NCI-H2081 (cell line): ENCODE measurements at regions not wholly inside any gene's neighbourhood (a gene's known extent, or its start where the extent isn't known, plus 50 kb on each side); places are given as distances from the start of the nearest gene placed in this dataset.
"Not testable (repeated sequence)": the region's sequence is repeated elsewhere in the genome, so short reads cannot be mapped to it uniquely, and the experiment has no call there.

Experiments
- DNase-seq, 2 experiments: peaks; one replicate each; lab custom pipeline; 2025; lab: John Stamatoyannopoulos, UW

DNA sequence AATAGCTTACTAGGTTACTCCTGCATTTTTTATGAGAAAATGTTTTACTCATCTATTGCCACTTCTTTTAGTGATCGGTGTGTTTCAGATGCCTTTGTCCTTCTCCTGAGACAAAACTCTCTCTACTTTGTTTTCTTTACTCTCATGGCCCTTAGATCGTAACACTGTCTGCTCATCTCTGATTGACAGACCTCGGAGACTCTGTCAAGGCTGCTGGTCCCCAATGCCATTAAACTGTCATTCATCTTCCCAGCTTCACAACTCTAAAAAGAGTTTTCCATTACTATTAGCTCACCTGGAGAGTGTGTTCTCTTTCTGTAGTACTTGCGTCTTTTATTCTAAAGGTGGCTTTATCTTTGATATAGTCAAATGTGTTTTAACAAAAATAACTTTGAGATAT is 765.2 kb downstream of the SLITRK1 start:
- DNase-seq, result no peak

DNA sequence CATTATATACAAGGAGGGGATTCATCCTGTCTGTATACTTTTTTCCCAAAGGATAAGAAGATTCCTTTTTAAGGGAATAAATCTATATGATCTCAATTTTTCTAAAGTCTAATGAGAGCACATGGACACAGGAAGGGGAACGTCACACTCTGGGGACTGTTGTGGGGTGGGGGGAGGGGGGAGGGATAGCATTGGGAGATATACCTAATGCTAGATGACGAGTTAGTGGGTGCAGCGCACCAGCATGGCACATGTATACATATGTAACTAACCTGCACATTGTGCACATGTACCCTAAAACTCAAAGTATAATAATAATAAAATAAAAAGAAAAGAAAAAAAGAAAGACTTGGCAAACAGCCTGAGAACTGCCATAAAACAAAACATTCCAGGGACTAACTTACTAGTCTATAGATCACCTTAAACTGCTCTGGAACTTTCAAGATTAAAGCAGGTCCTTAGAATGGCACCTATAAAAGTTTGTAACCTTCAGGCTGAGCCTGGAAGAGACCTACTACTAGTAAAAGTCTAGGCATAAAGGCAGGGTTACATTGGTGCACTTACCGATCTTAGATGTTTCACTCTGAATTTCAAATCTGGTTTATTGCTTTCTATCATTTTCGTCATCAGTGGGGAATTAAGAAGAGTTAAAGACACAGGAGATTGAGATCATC is 780.6 kb downstream of the SLITRK1 start:
- DNase-seq, result not testable (repeated sequence)

DNA sequence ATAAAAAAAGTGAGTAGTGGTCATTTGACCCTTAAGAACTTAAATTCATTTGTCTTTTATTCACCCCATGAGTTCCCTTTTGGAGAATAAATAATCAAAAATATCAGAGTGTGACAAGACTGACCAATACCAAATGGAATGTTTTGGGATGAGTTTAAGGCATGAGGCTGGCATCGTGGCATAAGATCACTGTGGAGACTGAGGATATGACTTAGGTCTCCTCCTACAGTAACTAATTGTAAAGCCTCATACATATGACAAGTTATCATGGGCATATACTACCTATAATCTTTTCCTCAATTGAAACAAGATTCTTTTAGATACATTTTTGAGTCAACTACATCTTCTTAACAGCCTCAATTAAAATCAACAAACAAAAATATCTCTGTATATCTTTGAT is 782.0 kb downstream of the SLITRK1 start:
- DNase-seq, result no peak

DNA sequence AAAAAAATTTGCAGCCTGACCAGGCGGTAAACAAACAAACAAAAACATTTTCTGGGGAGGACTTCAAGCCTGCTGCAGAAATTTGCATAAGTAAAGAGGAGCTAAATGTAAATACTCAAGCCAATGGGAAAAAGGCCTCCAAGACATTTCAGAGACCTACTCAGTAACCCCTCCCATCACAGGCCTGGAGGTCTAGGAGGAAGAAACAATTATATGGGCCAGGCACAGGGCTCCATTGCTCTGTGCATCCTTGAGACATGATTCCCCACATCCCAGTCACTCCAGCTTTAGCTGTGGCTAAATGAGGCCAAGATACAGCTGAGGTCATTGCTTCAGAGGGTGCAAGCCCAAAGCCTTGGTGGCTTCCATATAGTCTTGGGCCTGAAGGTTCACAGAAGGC is 793.4 kb downstream of the SLITRK1 start:
- no peak for DNase-seq

DNA sequence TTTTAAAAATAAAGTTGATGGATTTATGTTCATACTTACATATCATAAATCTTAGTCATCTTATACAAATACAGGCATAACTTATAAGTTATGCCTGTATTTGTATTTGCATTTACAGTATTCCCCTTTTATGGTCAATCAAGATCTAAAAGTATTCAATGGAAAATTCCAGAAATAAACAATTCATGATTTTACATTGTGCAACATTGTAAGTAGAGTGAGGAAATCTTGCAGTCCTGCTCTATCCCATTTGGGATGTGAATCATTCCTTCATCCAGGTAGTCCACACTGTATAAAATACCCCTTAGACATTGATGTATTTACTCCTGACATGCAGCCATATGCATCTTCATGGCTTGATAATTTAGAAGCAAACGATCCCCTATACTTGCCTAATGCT is 795.3 kb downstream of the SLITRK1 start:
- no peak for DNase-seq

DNA sequence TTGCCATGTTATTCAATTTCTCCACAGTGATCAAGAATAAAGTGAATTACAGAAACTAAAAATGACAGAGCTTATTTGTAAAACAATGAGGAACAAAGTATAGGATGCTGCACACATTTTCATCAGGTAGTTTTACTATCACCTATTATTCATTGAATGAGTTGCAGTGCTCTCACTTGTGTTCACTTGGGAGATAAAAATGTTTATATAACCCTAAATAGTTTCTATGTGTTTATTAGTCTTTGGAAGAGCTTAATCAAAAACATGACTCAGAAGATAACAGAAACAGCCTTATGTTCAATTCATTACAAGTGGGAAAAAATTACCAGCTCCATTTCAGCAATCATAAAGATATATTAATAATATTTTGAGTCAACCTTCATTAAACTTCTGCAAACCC is 796.2 kb downstream of the SLITRK1 start:
- DNase-seq, result no peak

DNA sequence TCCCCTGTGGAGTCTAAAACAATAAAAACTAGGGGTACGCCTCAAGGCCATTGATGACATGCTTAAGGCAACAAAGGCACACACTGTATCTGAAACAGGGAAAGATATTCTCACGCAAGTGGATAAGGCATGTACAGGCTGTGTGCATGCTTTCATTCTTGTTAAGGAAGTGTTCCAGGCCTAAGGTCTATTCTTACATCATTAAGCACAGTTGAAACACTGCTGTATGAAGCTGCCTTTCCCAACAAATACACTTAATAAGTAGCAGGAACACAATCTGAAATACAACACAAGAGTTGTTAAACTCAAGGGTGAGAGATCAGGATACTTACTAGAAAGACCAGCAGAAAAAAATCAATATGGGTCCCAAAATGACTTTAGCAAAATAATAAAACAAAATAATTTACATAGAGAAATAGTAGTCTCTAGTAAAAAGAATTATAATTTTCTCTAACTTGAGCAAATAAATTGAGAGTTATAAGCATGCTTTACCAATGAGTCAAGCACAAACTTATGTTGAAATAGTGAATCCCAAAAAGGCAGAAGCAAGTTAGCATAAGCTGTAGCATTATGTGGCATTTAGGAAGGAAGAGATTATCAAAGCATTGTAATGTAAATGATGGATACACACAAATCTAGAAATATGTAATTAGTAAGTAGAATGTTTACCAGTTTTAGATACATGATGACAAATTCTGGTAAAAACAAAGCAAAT is 796.9 kb downstream of the SLITRK1 start:
- no peak for DNase-seq

DNA sequence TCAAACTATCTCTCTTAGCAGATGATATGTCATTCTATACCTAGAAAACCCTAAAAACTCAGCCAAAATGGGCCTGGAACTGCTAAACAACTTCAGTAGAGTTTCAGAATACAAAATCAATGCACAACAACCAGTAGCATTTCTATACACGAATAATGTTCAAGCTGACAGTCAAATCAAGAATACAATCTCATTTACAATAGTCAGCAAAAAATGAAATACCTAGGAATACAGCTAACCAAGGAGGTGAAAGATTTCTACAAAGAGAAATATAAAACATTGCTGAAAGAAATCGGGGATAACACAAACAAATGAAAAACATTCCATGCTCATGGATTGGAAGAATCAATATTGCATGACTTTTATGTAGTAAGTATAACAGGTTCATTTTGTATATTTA is 804.8 kb downstream of the SLITRK1 start:
- no peak for DNase-seq

DNA sequence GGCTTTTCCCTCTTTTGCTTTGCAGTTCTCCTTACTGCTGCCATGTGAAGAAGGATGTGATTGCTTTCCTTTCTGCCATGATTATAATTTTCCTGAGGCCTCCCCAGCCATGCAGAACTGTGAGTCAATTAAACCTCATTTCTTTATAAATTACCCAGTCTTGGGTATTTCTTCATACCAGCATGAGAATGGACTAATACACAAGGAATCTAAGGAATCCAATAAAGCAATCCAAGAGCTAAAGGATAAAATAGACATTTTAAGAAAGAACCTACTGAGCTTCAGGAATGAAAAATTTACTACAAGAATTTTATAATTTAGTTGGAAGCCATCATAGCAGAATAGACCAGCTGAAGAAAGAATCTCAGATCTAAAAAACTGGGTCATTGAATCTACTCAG is 808.3 kb downstream of the SLITRK1 start:
- DNase-seq, result not testable (repeated sequence)

DNA sequence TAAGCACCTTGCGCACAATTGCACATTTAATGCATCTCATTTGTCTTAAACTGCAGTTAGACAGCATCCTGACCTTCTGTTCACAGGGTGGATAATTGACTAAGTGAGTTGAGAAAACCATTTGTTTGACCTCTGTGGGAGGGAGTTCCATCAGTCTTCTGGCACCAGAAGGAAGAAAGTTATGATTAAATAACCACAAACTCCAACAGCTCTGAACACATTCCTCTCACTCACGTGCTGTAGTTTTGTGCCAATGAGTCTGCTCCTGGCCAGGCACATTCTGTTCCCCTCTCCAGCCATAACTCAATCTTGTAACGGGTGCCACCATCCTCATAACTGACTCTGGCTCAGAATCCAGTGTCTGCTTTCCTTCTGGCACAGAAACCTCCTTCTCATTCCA is 817.2 kb downstream of the SLITRK1 start:
- no peak for DNase-seq

DNA sequence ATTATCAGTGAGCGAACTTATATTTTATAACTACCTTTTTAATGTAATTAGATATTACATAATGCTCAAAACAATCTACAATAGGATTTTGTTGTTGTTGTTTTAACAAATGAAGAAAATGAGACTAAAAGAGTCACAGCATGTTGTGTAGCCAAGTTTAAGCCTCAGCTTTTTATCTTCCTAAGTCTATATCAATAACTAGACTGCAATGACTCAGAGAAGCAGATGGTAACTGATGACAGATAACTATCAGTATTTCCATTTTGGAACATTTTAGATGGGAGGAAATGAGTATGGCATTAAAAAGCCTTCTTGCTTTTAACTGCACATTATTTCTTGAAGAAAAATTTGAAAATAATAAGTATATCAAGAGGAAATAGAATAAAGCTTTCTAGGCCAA is 825.2 kb downstream of the SLITRK1 start:
- no peak for DNase-seq

DNA sequence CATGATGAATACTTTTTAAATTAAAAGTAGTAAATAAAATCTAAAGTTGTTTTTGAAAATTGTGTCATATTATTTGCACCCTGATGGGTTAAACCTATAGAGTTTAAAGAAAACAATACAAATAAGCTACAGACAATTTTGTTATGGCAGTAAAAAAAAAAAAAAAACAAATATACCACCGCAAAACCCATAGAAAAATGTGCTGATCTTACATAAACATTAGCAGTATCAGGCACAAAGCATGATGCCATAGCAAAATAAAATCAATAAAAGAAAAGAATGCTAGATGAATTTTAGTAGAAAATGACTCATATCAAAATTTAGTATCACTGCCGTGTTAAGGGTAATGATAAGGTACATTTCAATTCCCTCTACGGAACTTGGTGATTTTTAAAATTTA is 826.0 kb downstream of the SLITRK1 start:
- no peak for DNase-seq

DNA sequence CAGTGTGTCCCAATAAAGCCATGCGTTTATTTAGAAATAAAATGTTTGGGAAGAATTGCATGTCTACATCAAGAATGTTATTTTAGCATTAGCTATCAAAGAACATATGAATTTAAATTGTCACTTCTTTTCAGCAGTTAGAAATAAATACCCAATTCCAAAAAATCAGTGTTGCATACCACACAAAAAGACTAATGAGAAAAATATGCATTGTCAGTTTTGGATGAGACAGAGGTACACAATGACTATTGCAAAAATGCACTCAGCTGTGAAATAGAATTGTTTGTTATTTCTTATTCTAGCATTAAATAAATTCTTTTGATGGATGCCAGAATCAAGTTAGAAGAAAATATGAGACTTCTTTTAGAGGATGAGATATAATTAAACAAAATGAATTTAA is 833.9 kb downstream of the SLITRK1 start:
- no peak for DNase-seq

DNA sequence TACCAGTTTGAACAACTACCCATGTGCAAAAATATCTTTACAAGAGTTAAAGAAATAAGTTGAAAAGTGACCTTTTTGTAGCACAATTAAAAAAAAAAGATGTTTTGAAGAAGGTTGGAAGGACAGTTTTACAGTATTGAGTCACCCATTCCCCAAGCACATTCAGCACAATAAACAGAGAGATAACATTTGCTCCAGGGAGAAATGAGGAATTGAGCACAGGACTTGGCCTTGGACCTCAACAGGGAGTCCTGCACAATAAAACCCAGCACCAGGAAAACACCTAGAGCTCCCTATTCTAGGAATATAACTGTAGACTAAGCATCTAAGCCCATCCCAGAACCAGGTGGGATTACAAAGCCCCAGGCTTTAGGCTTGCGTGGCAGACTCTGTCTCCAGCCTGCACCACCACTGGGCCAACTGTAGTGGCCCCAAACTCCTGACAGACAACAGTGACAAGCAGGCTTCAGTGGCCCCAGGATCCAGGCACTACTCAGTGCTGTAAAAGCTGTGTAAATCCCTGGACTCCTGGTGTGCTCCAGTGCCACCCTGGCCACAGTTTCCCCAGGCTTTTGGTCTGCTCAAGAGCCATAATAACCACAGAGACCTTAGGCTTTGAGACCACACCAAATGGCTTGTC is 857.2 kb downstream of the SLITRK1 start:
- no peak for DNase-seq

DNA sequence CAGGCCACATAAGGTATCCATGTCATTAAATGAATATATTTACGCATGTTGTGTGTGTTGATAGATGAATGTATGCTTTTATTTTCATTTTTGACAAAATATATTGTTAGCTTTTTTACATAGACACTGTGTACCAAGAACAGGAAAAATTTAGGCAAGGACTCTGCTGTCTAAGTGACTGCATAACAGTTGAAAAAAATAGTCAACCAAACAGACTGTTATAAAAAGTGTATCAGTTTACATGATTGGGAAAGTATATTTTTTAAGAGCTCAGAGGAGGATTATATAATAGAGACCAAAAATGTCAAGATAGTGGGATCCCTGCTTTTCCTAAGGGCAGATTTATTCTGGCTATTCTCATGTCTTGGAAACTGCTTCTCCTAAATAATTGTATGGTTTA is 858.0 kb downstream of the SLITRK1 start:
- no peak for DNase-seq

DNA sequence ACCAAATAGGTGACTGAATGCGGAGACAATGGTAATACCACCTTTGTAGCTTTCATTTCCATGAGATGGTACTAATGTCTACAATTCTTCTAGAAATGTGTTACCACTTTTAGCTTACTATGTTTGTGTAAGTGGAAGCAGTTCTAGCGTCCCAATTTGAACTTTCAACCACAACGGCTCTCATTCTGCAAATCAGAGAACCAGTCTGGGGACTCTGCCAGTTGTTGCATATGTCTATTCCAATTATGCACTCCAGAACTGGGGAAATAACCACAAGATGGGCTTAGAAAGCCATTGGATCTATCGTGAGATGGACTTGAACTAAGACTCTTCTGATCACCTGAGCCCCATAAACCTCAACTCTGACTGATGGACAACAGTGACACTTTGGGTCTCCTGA is 862.3 kb downstream of the SLITRK1 start:
- no peak for DNase-seq

DNA sequence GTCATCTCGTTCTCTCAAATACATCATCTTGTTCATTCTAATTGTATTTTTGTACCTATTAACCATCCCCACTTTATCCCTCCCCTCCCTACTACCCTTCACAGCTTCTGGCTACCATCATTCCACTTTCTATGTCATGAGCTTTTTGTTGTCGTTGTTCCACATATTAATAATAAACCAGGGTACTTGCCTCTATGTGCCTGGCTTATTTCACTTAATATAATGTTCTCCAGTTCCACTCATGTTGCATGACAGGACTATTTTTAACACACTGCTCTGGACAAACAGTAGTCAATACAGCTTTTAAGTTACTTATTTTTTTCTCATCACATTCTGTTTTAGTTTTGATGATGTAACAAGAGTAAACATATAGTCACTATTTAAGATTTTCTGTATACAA is 872.3 kb downstream of the SLITRK1 start:
- DNase-seq, result no peak

DNA sequence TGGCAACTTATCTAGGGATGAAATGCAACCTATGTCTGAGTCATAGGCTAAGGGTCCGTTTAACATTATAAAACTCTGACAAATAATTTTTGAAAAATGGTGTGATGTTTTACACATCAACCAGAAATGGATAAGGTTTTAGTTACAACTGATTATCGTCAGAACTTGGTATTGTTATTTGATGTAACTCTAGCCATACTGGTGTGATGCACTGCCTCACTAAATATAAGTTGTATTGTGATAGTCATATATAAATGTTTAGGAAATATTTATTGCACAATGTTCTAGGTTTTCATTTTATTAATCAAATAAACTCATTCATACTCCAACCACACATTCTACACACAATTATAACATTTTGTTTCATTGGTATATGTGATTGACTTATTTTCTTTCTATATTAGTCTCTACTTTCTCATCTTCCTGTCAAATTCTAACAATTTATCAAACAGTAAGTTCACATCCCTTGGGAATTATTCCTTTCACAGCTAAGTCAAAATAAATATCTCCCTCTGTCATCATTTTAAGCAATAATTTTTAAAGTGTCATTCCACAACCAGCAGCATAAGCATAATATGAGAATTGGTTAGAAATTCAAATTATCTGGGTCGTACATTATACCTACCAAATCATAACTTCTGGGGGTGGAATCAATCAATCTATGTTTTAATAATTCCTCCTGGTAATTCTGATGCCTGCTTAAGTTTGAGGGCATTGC is 873.9 kb downstream of the SLITRK1 start:
- DNase-seq, result no peak

DNA sequence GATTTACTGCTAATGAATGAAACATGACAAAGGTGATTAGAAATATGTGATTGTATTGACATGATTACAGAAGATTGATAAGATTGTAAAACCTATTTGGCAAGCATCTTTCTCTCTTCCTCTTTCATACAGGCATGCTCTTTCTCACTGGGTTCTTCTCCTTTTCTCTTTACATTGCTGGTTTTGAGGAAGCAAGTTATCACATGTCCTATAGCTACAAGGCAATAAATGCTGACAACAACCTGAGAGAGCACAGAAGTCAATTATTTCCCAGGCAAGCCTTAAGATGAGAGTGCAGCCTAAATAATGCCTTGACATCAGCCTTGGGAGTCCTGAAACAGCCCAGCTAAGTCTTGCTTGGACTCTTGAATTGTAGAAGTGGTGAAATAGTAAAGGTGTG is 875.0 kb downstream of the SLITRK1 start:
- no peak for DNase-seq

DNA sequence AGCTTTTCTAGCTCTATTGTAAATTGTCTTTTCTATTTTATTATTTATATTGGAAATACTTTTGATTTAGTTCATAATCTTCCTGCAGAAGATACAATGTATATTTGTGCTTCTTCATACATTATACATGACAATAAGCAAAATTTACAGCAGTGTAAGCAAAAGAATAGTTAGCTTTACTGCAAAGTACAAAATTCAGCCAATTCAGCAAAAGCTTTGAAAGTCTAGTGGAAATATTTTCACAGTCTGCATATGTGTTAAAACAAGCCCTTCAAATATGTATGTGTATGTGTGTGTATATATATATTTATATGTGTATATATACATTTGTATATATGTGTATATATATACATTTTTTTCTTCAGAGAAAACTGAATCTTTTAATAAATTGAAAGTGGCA is 879.1 kb downstream of the SLITRK1 start:
- DNase-seq, result no peak

DNA sequence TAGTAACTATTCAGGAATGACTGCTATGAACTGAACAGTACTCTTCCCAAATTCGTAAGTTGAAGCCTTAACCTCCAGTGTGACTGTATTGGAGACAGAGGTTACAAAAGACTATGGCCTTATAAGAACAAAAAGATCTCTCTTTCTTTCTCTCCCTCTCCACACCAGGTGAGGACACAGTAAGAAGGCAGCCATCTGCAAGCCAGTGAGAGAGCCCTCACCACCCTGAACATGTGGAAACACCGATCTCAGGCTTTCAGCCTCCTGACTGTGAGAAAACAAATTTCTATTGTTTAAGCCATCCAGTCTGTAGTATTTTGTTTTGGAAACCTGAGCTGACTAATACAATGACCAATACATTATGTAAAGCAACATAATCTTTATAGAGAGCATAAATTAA is 888.9 kb downstream of the SLITRK1 start:
- no peak for DNase-seq

DNA sequence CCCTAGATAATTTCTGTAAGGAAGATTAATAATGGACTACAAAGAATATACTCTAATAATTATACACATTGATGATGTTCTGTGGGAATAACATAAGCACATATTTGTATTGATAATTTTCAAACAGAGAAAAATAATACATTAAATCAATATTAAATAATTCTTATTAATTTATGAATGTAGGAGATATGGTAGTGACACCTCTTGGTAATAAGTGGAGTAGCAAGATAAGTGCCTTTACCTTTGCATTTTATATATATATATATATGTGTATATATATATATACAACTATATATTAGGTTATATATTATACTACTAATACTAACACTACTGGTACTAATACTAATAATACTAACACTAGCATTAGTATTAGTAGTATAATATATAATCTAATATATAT is 905.8 kb downstream of the SLITRK1 start:
- DNase-seq, result no peak
